Immature natural killer cell (primary cell): ENCODE measurements at regions not wholly inside any gene's neighbourhood (a gene's known extent, or its start where the extent isn't known, plus 50 kb on each side); places are given as distances from the start of the nearest gene placed in this dataset.

Experiments used
- DNase-seq, 3 donors: peaks; one replicate each; pipeline ENCODE4 v3.0.0; 2022; ENCODE audit warnings: mixed read lengths in 1 of 3
- H3K27ac Mint-ChIP-seq, 6 donors: one replicate each; pipeline ENCODE4 v1.8.0; 2020; ENCODE audit warnings: mixed read lengths in 6 of 6, mild to moderate bottlenecking in 5 of 6, inconsistent platforms in 4 of 6, moderate library complexity in 3 of 6
- H3K27me3 Mint-ChIP-seq, 3 donors: one replicate each; pipeline ENCODE4 v1.8.0; 2020 to 2021; ENCODE audit warnings: low read depth in 3 of 3, mild to moderate bottlenecking in 3 of 3, mixed read lengths in 3 of 3, moderate library complexity in 3 of 3, inconsistent platforms in 1 of 3
- H3K36me3 Mint-ChIP-seq, 3 donors: one replicate each; pipeline ENCODE4 v1.8.0; 2020; ENCODE audit warnings: mixed read lengths in 3 of 3, inconsistent platforms in 2 of 3, mild to moderate bottlenecking in 2 of 3
- H3K4me1 Mint-ChIP-seq, 2 donors: one replicate each; pipeline ENCODE4 v1.8.0; 2020; ENCODE audit warnings: inconsistent platforms in 2 of 2, mild to moderate bottlenecking in 2 of 2, mixed read lengths in 2 of 2, moderate library complexity in 1 of 2
- H3K4me3 Mint-ChIP-seq, 5 donors: one replicate each; pipeline ENCODE4 v1.8.0; 2020; ENCODE audit warnings: mild to moderate bottlenecking in 5 of 5, mixed read lengths in 5 of 5, inconsistent platforms in 3 of 5, moderate library complexity in 3 of 5
- H3K9me3 Mint-ChIP-seq, 6 donors: one replicate each; pipeline ENCODE4 v1.8.0; 2020; ENCODE audit warnings: mild to moderate bottlenecking in 6 of 6, mixed read lengths in 6 of 6, inconsistent platforms in 4 of 6, moderate library complexity in 3 of 6

- H3K36me3 Mint-ChIP-seq = peaks cover 8 to 33% (median 22%) of the 10 kb centered on the region in 3 donors
- peak overlapping the region in 1 of 6 donors; percentile 22 for H3K27ac Mint-ChIP-seq
Measured at GRCh38 chr2:212926940-212927339, 224.5 kb downstream of the IKZF2 start.

GRCh38 chr2:212923393-212923792 lies 228.0 kb downstream of the IKZF2 start:
- H3K4me1 Mint-ChIP-seq = peaks cover 3 to 6% of the 10 kb centered on the region in 2 donors
- H3K9me3 Mint-ChIP-seq = peaks cover 0 to 1% (median 0%) of the 10 kb centered on the region in 6 donors
- no peak overlapping the region for H3K4me3 Mint-ChIP-seq
- H3K27ac Mint-ChIP-seq = no peak overlapping the region
- peaks cover 0 to 2% (median 0%) of the 10 kb centered on the region in 3 donors for H3K27me3 Mint-ChIP-seq
- no peak for DNase-seq
- peaks cover 8 to 37% (median 26%) of the 10 kb centered on the region in 3 donors for H3K36me3 Mint-ChIP-seq

More at GRCh38 chr2:212926940-212927339, 224.5 kb downstream of the IKZF2 start:
- peaks cover 0 to 2% of the 10 kb centered on the region in 2 donors for H3K4me1 Mint-ChIP-seq
- H3K4me3 Mint-ChIP-seq = no peak overlapping the region
- DNase-seq = no peak
- H3K27me3 Mint-ChIP-seq = no peaks in the 10 kb centered on the region
- H3K9me3 Mint-ChIP-seq = peaks cover 0 to 1% (median 0%) of the 10 kb centered on the region in 6 donors

- Mint-ChIP-seq H3K4me3 (no peak overlapping the region), H3K27me3 (peaks cover 0 to 2% (median 0%) of the 10 kb centered on the region in 3 donors), H3K36me3 (peaks cover 4 to 35% (median 26%) of the 10 kb centered on the region in 3 donors), H3K4me1 (peaks cover 3 to 6% of the 10 kb centered on the region in 2 donors), H3K9me3 (peaks cover 0 to 1% (median 0%) of the 10 kb centered on the region in 6 donors), H3K27ac (no peak overlapping the region)
- no peak for DNase-seq
Measured at GRCh38 chr2:212922701-212923100, 228.7 kb downstream of the IKZF2 start.

GRCh38 chr2:212921711-212922110 lies 229.7 kb downstream of the IKZF2 start:
- Mint-ChIP-seq H3K9me3 (peaks cover 0 to 1% (median 0%) of the 10 kb centered on the region in 6 donors), H3K4me1 (peaks cover 3 to 6% of the 10 kb centered on the region in 2 donors), H3K27me3 (peaks cover 0 to 2% (median 0%) of the 10 kb centered on the region in 3 donors), H3K27ac (no peak overlapping the region), H3K4me3 (no peak overlapping the region), H3K36me3 (peaks cover 4 to 31% (median 26%) of the 10 kb centered on the region in 3 donors)
- DNase-seq = no peak

- peaks cover 3 to 6% of the 10 kb centered on the region in 2 donors for H3K4me1 Mint-ChIP-seq
- H3K27me3 Mint-ChIP-seq = peaks cover 0 to 4% (median 2%) of the 10 kb centered on the region in 3 donors
- H3K9me3 Mint-ChIP-seq = peaks cover 0 to 1% (median 0%) of the 10 kb centered on the region in 6 donors
- no peak overlapping the region for H3K4me3 Mint-ChIP-seq
- H3K36me3 Mint-ChIP-seq = peaks cover 4 to 29% (median 27%) of the 10 kb centered on the region in 3 donors
- no peak for DNase-seq
- no peak overlapping the region for H3K27ac Mint-ChIP-seq
Measured at GRCh38 chr2:212921061-212921460, 230.4 kb downstream of the IKZF2 start.

- Mint-ChIP-seq H3K36me3 (peaks cover 0 to 33% (median 27%) of the 10 kb centered on the region in 3 donors), H3K4me1 (peaks cover 3 to 6% of the 10 kb centered on the region in 2 donors), H3K27ac (no peak overlapping the region), H3K9me3 (no peaks in the 10 kb centered on the region), H3K4me3 (no peak overlapping the region), H3K27me3 (peaks cover 0 to 6% (median 2%) of the 10 kb centered on the region in 3 donors)
- DNase-seq = no peak
Measured at GRCh38 chr2:212919238-212919637, 232.2 kb downstream of the IKZF2 start.

GRCh38 chr2:212918336-212918735 lies 233.1 kb downstream of the IKZF2 start:
- no peak overlapping the region for H3K4me3 Mint-ChIP-seq
- H3K27ac Mint-ChIP-seq = no peak overlapping the region
- peaks cover 0 to 6% (median 2%) of the 10 kb centered on the region in 3 donors for H3K27me3 Mint-ChIP-seq
- peaks cover 3 to 6% of the 10 kb centered on the region in 2 donors for H3K4me1 Mint-ChIP-seq
- peaks cover 0 to 29% (median 24%) of the 10 kb centered on the region in 3 donors for H3K36me3 Mint-ChIP-seq
- DNase-seq = no peak
- H3K9me3 Mint-ChIP-seq = no peaks in the 10 kb centered on the region

GRCh38 chr2:212915121-212915782 lies 236.2 kb downstream of the IKZF2 start:
- Mint-ChIP-seq H3K27ac (peak overlapping the region in 2 of 6 donors; percentile 1 to 10), H3K27me3 (peaks cover 0 to 6% (median 0%) of the 10 kb centered on the region in 3 donors), H3K4me1 (peaks cover 13 to 16% of the 10 kb centered on the region in 2 donors), H3K9me3 (no peaks in the 10 kb centered on the region), H3K36me3 (peaks cover 0 to 19% (median 14%) of the 10 kb centered on the region in 3 donors), H3K4me3 (no peak overlapping the region)
- DNase-seq = no peak

GRCh38 chr2:212914392-212914791 lies 237.0 kb downstream of the IKZF2 start:
- Mint-ChIP-seq H3K4me1 (peaks cover 20 to 25% of the 10 kb centered on the region in 2 donors), H3K27ac (peak overlapping the region in 2 of 6 donors; percentile 1 to 42), H3K27me3 (peaks cover 0 to 6% (median 2%) of the 10 kb centered on the region in 3 donors), H3K9me3 (no peaks in the 10 kb centered on the region), H3K36me3 (peaks cover 0 to 19% (median 10%) of the 10 kb centered on the region in 3 donors), H3K4me3 (no peak overlapping the region)
- no peak for DNase-seq

GRCh38 chr2:212913640-212914306 lies 237.6 kb downstream of the IKZF2 start:
- peaks cover 23 to 31% of the 10 kb centered on the region in 2 donors for H3K4me1 Mint-ChIP-seq
- H3K27me3 Mint-ChIP-seq = peaks cover 0 to 6% (median 2%) of the 10 kb centered on the region in 3 donors
- no peak overlapping the region for H3K4me3 Mint-ChIP-seq
- no peak for DNase-seq
- H3K9me3 Mint-ChIP-seq = no peaks in the 10 kb centered on the region
- H3K27ac Mint-ChIP-seq = peak overlapping the region in 1 of 6 donors; percentile 1
- H3K36me3 Mint-ChIP-seq = peaks cover 0 to 22% (median 7%) of the 10 kb centered on the region in 3 donors

- H3K27ac Mint-ChIP-seq = no peak overlapping the region
- DNase-seq = no peak
- H3K4me1 Mint-ChIP-seq = peaks cover 23 to 34% of the 10 kb centered on the region in 2 donors
- peaks cover 0 to 6% (median 2%) of the 10 kb centered on the region in 3 donors for H3K27me3 Mint-ChIP-seq
- H3K9me3 Mint-ChIP-seq = no peaks in the 10 kb centered on the region
- peaks cover 0 to 19% (median 7%) of the 10 kb centered on the region in 3 donors for H3K36me3 Mint-ChIP-seq
- no peak overlapping the region for H3K4me3 Mint-ChIP-seq
Measured at GRCh38 chr2:212912445-212913103, 238.8 kb downstream of the IKZF2 start.

- no peaks in the 10 kb centered on the region for H3K9me3 Mint-ChIP-seq
- peak; percentile 14 to 26 (median 20) for DNase-seq
- H3K36me3 Mint-ChIP-seq = peaks cover 0 to 17% (median 4%) of the 10 kb centered on the region in 3 donors
- peak overlapping the region; percentile 42 to 82 (median 68) for H3K27ac Mint-ChIP-seq
- peaks cover 0 to 3% (median 2%) of the 10 kb centered on the region in 3 donors for H3K27me3 Mint-ChIP-seq
- peak overlapping the region; percentile 42 to 68 (median 49) for H3K4me3 Mint-ChIP-seq
- H3K4me1 Mint-ChIP-seq = peaks cover 23 to 34% of the 10 kb centered on the region in 2 donors
Measured at GRCh38 chr2:212911011-212911410, 240.4 kb downstream of the IKZF2 start.

GRCh38 chr2:212908682-212909435 lies 242.6 kb downstream of the IKZF2 start:
- Mint-ChIP-seq H3K4me3 (peak overlapping the region in 2 of 5 donors; percentile 10 to 31), H3K4me1 (peaks cover 23 to 34% of the 10 kb centered on the region in 2 donors), H3K9me3 (no peaks in the 10 kb centered on the region), H3K27me3 (peaks cover 0 to 2% (median 2%) of the 10 kb centered on the region in 3 donors), H3K27ac (peak overlapping the region in 1 of 6 donors; percentile 37), H3K36me3 (peaks cover 0 to 21% (median 3%) of the 10 kb centered on the region in 3 donors)
- no peak for DNase-seq
